GM19455 (cell line): ENCODE measurements at regions not wholly inside any gene's neighbourhood (a gene's known extent, or its start where the extent isn't known, plus 50 kb on each side); places are given as distances from the start of the nearest gene placed in this dataset.

ENCODE experiments used
- ATAC-seq: cut with Tn5 transposase; IDR thresholded peaks from one replicate; pipeline ENCODE4 v1.9.1; 2021; ENCODE audit not compliant: unreplicated experiment

DNA sequence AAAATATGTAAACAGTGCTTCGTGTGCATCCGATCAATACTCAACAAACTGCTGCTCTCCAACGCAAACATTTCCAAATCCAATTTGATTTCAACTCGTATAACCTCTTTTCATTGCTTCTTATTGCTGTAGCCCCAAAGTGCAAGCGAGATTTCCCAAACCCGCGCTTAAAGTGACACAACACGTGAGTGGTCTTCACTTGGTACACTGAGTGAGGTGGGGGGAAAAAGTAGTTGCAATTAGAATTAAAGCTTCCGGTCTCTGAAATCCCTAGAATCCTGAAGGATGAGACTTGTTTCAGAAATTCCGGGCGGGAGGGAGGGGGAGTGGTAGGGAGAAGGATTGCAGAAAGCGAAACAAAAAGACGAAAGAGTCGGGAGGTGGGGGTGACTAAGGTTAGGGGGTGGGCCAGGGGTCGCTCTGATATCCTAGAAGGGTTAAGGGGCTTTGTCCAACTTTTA, 387.5 kb downstream of the BCAT1 start:
- ATAC-seq = no peak

DNA sequence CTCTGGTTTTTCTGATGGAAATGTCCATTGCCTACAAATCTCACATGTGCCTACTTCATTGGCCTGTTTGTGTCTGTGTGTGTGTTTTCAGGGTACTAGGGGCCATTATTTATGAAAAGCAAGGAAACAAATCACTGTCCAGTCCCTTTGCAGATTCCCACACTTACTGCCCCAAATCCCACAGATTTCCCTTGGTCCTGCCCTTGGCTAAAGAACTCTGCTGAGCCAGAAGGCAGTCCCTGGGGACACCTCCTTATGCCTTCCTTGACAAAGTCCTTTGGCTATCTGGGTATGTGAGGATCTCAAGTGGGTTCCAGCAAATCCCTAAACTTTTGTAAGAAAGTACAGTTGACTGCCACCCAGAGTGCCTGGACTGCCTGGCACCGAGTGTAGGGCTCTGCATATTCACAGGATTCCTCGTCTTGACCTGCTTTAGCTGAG, 388.1 kb downstream of the BCAT1 start:
- ATAC-seq = no peak

DNA sequence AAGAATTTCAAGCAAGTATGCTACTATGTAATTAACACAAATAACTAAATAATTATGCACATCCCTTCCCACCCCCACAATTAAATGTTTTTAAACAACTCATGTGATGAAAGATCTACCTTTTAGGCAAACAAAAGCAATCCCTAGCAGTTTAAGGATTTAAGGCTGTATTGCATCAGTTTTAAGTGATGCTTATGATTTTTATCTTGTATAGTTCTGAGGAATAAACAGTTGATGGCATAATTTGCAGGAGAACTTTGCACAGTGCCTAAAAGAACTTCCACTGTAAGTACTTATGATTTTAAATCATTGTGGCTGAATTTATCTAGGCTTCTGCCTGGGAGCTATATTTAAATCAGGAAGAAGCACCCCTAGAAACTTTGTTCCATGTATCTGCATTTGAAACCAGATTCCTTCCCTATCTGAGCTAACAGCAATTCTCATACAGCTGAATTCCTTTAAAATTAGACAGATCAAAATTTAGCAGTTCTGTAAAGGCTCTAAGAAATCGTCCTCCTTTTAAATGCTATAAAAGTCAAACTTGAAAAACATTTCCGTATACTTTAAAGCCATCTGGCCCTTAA, 388.6 kb downstream of the BCAT1 start:
- ATAC-seq = no peak

DNA sequence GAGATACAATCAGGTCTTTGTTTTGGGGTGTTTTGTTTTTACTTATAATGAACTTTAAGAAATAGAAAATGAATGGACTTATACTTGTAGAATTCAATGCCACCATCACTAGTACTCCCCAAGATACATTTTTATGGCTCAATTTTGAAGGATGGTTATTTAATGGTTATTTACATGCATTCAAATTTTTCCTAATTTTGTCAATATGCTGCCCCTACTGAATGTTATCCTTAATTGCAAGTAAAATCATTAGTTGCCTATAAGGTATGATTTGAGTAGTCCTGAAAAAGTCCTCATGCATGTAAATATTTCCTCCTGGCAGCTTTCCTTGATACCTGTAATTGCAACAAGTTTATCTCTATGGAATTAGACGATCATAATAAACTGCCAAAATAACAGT, 391.2 kb downstream of the BCAT1 start:
- no peak for ATAC-seq

DNA sequence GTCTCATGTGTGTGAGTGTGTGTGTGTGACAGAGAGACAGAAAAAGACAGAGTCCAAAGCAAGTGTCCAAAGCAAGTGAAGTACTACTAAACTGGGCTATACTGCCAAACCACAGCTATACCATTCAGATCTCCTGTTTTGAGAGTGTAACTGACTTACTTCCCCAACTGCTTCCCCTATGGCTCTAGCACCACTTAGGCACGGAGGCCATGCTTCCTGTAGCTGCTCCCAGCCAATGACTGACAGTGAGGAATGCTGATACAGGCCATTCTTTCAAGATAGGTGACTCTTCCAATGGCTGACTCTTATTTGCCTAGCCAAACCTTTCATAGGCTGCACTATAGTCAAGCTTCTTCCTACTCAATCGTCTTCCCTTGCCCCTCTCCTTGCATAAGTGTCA, 393.2 kb downstream of the BCAT1 start:
- no peak for ATAC-seq

DNA sequence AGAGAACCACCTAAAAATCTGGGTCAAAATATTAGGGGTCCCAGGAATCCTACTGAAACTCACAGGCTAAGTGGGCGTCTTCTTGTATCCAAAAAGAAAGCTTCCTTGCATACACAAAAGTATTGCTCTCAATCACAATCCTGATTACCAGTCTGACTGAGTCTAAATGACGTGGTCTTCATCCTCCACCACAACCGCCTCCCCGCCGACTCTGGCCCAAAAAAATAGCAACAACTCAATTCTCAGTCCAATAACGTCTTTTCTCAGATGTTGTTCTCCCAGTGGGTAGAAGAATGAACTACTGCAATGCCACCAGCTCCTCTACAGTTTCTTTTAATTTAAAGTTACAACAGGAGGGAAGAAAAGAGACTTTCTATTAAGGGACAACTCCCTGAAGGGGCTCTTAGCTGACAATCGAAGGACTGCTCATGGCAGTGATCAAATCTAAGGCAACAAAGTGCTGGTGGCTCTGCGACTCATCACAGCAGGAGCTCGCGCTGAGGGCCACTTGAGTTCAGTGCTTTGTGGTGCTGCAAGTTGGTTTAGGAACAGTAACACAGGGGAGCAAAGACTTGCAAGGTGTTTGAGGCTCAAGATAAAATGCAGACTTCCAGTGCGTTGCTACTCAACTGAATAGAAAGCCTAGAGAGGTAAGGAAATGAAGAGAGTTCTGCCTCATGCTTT, 394.1 kb downstream of the BCAT1 start:
- no peak for ATAC-seq

DNA sequence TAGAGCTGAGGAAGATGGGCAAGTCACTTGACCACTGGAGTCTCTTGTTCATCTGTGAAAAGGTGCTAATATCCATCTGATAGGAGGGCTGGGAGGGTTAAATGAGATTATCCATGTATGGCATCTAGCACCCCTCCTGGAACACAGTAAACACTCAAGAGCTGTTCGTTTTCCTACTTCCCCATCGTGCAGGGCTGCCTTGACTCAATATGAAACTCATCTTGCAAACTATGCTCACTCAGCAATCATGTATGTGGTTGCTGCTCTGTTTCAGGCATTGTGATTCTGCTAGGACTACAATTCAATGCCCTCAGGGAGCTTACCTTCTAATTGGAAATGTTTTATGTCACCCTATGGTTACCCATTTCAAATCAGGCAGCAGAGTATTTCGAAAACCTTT, 395.6 kb downstream of the BCAT1 start:
- no peak for ATAC-seq

DNA sequence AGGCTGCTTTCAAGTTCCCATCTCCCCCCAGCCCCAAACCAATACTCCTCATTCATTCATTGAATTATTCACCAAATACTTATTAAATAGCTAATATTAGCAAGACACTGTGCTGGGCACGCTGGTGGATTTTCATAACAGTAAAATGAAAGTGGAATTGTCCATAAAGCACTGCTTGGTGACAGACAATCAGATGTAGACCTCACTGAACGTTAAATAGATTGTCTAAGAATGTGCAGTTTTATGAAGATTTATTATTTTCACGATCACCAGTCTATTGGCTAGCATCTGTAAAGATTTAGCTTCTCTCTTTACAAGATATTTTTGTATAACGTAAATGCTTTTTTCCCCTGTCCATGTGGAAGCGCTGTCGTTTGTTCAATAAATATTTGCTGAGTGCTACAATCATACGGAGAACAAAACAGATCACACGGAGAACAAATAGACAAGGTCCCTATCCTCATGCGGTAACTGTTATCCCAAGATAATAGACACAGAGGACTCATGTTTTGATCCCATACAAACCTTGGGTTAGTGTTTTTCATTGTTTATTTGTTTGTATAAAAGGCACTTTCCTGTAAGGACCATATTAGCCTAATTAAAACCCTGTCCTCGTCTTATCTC, 397.6 kb downstream of the BCAT1 start:
- no peak for ATAC-seq

DNA sequence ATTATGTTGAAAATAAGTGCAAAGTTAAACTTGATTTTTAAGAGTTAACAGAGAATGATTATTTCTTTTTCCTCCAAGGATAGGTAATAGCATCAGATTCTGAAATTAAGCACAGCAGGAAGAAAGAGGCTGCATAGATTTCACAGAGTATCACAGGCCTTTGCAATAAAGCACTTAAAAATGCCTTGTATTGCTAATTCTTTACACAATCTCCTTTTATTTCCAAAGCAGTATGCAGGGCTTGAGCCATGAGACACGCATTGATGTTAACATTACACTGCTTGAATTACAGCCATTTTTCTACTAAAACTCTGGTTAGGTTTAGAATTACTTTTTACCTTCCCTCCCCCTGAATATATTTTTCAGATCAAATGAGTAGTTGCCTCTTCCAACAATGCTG, 398.3 kb downstream of the BCAT1 start:
- ATAC-seq = no peak

DNA sequence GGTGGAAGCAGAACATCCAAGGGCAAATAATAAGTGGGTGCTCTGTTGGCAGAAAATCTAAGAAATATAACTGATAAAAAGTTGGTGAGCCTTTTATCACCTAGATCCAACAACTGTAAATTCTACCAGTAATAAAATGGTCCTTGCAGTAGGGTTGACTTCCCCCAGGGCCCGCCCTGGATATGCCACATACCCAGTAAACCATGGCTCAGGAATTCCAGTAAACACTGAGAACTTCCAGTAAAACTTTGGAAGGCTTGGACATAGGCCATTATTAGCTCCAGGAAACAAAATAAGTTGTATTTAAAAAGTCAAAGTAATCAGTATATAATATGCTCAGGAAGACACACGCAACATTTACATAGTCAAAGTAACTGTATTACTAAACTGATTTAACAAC, 402.2 kb downstream of the BCAT1 start:
- no peak for ATAC-seq

DNA sequence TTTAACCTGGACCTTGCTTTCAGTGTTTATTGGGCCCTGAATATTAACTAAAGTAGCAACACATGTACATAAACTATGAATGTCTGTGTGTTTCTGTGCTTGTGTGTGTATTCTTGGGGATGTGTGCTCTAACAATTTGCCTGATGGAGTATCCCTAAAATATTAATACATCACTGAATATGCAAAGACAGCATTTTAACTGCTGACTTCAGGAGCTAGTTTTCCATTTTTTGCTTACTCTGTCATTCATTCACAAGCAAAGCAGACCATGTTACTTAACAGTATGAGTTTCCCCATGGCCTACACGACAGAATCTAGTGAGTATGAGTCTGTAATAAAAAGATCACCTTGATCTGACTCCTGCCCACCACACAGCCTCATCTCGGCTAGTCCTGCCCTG, 402.8 kb downstream of the BCAT1 start:
- no peak for ATAC-seq

DNA sequence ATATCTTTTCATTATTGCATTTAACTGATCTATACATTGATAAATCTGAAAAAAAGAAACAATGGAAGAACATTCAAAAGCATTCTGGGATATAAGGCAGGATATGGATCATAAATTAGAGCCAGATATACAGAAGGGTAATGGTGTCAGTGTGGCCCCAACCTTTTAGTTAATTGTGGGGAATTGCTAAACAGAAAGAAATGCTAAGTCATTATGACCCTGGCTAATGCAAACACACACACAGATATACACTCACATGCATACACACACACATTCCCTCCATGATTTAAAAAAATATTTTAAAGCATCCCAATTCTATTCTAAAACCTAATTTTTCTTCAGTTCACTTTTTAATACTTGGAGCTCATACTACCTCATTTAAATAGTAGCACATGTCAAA, 404.5 kb downstream of the BCAT1 start:
- ATAC-seq = no peak

DNA sequence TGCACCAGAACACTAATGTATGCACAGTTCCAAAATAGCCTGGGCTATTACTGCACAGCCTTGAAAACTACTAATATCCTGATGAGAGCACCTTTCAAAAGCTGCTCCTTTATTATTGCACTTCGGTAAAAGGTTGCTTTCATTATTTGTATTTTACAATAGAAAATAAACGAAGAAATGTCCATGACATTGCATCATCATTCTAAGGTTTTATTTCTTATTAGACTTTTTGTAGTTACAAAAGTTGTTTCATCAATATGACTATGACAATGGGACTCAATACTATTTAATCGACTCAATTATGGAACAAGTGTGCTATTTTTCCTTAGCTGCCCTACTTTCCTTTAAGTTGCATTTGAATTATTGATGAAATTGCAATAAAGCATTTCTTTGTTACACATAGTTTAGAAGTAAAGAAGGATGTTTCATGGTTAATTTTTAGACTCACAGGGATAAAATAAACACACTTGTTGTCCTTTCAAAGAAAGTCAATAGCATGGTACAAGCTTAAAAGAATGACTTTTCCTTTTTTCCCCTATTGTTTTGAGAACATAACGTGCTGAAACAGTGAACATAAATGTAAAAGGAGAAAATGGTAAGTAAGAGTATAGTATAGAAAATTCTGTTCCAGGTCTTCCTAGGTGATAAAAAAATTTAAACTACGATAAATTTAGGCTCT, 407.6 kb downstream of the BCAT1 start:
- no peak for ATAC-seq

DNA sequence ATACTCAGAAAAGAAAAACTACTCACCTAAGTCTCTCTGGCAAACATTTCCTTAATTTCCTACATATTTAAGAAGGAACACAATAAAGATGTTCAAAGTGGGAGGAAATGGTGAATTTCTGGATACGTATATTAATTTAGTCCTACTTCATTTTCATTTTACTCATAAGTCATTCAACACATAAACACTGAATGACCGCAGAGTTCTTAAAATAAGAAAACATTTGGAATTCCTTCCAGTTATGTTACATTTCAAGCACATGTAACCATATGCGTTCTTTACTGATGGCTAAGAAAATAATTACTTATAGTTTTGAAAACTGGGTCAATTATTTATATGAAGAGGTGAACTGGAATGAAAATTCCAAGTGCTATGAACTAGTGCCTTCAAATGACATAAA, 409.3 kb downstream of the BCAT1 start:
- ATAC-seq = no peak

DNA sequence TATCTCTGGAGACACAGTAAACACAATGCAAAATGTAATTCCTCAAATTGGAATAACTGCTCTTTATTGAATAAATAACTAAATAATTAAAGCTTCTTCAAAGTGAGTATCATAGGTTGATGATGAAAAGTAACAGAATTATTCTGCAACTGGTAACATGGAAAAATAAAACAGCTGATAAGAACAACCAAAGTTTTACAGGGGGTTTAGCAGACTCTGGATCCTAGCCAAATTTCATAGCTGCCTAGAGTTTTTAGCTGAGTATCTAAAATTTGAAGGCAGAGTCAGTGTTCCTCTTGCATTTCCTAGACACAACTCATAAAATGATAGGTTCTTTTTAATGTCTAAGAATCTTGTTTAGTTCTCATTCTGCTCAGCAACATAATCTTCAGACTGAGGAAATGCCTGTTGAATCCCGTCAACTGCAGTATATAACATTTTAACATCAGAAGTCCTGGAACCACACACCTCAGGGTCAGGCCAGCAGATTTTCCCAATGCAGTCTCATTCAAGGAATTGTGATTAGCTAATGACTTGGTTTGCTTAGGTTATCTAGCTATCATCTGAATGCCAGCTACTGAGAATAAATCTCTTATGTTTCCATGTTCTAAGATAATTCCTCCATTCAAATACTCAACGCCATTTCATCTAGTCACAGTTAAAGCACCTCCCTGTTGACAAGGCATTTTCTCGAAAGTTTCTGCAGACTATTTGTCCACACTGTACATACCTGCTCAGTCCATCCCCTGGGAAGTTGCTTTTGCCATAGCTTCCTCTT, 411.6 kb downstream of the BCAT1 start:
- no peak for ATAC-seq

DNA sequence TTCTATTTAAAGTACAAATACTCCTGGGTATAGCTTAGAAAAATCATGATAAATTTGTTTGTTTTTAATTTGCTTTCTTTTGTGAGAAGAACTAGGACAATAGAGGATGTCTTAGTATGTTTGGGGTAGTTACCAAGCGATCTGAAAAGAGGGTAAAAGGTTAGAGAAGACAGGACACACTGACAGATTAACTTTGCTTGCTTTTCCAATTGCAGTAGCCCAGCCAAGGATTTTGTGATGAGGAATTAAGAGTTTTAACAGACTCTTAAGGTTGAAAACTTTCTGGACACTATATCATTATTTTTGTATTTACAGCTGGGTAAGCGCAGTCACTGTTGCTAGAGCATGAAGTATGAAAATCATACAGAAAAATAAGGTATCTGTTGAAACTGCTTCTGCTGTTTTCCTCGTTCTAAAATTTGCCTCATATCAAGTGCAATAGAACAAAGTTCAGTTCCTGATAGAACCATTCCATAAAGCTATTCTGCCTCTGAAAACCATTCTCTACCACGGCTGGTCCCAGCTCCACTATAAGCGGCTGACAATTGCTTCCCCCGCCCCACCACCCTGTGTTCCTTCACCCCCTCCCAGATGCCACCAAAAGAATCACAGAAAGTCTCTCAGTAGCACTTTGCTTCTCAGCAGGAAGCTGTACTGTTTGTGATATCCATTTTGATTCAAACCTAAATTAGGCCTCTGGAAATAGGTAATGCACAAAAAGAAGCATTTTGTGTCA, 413.4 kb downstream of the BCAT1 start:
- ATAC-seq = no peak

DNA sequence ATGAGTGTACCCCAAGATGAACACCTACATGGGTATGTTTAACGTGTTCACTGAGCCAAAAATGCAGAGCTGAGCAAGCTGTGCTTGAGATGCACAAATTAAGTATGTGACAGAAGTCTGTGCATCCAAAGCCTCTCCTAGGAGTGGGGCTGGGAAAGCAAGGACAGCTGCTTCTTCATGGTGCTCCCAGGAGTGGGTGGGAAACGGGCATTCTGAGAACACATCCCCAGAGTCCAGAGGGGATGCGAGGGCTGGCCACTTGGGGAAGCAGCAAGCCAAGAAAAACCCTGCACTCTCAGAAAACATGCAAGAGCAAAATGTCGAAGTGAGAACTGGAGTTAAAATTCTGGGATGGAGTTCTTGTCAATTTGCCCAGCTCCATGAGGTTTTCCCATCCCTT, 414.3 kb downstream of the BCAT1 start:
- no peak for ATAC-seq

DNA sequence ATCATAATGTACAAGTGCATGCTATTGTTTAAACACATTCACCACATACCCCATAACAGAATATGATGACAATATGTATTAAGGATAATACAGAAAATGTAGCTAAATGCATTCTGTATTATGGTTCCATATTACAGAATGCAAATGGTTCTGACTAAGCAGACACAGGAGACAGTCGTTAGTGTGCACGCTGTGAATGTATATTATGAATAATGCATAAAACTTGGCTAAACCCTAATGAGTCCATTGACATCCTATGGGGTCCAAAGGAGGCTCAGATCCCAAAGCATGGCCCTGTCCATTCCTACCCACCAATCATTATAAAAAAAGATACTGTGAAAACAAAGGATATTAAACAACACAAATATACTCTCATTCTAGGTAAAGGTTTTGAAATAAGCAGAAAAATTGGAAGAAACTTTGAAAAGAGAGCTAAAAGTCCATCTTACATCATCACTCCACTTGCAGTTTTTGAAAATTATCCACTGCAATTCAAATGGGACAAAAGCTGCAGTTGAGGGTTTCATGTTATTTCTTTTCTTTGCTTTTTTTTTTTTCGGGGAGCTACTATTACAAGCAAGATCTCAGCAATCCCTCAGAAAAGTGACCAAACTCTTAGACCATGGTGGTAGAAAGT, 415.1 kb downstream of the BCAT1 start:
- ATAC-seq = no peak

DNA sequence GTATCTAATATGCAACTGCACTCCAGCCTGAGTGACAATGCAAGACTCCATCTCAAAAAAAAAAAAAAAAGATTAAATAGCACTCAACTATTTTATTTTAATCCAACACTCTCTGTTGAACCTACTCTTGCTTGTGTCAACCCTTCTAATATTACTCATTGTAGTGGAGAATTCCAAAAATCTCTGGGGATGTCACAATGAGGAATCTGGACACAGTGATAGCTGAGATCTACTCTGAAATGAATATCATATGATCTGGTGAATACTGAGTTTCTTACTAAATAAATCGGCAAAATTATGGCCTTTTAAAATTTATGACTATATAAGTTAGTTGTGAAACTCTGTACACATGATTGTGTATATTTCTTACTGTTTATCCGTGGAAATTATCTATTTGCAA, 418.2 kb downstream of the BCAT1 start:
- ATAC-seq = no peak

DNA sequence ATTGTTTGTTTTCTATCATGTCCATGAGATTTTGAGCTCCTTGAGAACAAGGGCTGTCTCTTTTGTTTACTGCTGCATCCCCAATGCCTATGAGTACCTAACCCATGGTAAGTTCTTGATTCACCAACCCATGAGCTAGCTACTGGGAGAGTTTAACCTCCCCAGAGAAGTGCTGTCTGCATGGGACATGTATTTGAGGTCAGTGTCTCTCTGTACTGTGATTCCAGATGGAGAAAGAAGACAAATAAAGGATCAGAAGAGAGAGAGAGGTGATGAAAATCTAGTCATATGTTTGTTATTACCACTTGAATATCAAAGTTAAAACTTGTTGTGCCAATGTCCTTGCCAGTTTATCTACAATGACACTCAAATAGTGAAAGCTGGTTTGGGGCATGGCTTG, 421.8 kb downstream of the BCAT1 start:
- ATAC-seq = no peak
